GM10266 (cell line): ENCODE measurements at regions not wholly inside any gene's neighbourhood (a gene's known extent, or its start where the extent isn't known, plus 50 kb on each side); places are given as distances from the start of the nearest gene placed in this dataset.
A peak's percentile ranks its signal among the peaks of the same experiment; 100 is the strongest.

Source experiments
- DNase-seq: peaks from one replicate; pipeline ENCODE4 v3.0.0; 2012; ENCODE audit errors: extremely low spot score
- TF ChIP-seq, protein P1 (sequence below): IDR thresholded peaks from 2 replicates; pipeline ENCODE4 v1.5.1; 2012; ENCODE audit warnings: mild to moderate bottlenecking, low read depth; ENCODE audit not compliant: control insufficient read depth, insufficient read depth; ENCODE audit errors: missing control alignments

DNA sequence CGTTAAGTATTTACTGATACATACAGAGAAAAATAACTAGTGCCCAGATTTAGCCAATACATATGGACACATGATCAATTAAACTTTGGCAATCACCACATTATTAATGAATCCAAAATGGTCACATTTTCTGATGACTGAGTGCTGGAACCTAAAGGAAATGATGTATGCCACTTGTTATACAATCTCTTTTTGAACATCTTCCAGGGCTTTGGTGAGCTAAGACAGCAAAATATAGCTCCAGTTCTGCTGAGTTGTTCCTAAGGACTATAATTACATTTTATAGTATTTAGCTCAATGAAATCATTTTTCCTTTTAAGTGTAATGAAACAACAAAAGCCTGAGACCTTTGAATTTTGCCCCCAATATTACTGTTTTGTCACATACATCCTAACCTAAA, 329.1 kb upstream of the ATP2B1 start:
- DNase-seq, result no peak
- TF ChIP-seq, protein P1, sequence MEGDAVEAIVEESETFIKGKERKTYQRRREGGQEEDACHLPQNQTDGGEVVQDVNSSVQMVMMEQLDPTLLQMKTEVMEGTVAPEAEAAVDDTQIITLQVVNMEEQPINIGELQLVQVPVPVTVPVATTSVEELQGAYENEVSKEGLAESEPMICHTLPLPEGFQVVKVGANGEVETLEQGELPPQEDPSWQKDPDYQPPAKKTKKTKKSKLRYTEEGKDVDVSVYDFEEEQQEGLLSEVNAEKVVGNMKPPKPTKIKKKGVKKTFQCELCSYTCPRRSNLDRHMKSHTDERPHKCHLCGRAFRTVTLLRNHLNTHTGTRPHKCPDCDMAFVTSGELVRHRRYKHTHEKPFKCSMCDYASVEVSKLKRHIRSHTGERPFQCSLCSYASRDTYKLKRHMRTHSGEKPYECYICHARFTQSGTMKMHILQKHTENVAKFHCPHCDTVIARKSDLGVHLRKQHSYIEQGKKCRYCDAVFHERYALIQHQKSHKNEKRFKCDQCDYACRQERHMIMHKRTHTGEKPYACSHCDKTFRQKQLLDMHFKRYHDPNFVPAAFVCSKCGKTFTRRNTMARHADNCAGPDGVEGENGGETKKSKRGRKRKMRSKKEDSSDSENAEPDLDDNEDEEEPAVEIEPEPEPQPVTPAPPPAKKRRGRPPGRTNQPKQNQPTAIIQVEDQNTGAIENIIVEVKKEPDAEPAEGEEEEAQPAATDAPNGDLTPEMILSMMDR, result no peak

DNA sequence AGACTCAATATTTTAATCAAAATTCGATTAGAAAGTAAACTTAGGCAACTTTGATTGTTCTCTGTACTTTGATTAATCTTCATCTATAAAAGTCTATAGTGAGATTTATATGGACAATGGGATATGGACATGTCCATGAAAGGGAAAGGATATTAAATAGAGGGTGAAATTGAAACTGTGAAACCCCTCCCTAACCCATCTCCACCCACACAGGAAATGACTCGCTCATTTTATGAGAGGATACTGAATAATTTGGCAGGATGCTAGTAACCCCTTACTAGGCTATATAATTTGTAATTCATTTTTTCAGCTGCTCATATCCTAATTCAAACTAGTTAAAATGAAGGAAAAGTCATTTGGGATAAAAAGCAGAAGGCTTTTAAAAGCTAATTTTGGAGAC, 328.0 kb upstream of the ATP2B1 start:
- TF ChIP-seq, protein P1, result no peak
- no peak for DNase-seq

DNA sequence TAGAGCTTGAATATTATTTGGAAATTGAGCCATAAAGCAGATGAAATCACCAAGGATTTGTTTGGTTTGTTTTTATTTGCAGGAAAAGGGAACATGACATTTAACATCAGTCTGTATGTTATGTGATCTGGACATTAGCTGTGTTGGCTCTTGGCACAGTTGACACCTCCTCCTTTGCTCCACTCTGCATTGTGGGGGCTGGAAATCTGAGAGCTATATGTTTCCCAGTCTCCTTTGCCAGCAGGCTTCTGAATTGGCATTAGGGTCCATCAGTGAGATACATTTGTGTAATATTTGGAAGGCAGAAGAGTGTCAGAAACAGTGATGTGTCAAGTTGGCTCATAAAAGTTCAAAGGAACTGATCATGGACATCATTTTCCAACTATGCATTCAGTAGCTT, 322.1 kb upstream of the ATP2B1 start:
- TF ChIP-seq, protein P1, result no peak
- DNase-seq, result no peak

DNA sequence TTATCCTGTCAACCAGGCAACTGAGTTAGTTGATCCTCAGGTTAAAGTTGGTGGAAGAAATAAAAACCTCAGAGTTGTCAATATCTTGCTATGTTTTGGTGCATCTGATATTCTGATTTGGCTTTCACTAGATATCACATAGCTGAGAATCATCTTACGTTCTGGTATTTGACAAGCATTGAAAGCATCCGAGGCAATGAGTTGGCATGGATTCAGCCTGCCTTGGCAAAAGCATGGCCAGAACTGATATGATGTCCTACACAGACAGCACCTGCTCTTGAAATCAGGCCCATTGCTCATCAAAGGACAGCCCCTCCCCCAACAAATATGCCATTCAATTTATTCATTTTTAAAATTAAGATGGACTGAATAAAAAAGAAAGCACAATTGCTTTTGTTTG, 320.7 kb upstream of the ATP2B1 start:
- TF ChIP-seq, protein P1, result no peak
- no peak for DNase-seq

DNA sequence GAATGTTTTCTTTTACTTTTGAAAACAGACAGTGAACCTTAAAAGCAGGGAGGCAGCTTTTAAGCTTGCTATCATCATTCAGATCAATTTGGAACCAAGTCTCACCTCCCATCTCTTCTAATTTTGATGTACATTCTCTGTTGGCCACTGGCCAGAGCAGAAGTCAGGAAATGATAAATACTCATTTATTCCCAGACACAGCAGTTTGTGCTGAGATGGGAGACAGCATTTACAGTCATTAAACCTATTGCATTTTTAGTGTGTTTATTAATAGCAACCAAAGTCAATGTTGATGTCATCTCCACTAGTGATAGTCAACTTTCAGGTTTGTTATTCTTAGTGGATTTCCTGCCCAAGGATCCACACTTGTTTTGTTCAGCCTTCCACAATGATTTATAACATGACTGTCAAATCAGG, 320.0 kb upstream of the ATP2B1 start:
- peak; percentile 6 for DNase-seq
- TF ChIP-seq, protein P1, result no peak

DNA sequence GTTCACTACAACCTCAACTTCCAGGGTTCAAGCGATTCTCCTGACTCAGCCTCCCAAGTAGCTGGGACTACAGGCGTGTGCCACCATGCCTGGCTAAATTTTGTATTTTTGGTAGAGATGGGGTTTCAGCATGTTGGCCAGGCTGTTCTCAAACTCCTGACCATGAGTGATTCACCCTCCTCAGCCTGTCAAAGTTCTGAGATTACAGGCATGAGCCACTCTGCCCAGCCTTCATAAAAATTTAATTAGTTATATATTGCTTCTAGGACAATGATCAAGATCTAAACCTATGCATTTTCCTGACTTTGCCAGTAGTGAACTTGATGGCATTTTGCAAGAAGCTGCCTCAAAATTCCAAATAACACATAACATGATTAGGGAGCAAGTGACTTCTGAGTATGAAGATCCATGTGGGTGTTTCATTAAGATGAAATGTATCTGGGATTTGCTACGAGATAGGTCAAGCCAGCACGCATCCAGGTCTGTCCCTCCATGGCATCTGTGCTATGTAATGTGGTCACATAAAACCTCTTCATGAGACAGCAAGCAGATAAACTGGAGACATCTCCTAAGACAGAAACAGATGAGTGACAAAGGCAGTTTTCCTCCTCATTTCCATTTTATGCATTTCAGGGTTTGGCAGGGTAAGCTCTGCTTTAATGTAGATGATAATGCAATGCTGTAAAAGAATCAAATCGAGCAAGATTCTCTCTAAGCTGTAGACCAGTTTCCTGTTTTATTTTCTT, 319.4 kb upstream of the ATP2B1 start:
- TF ChIP-seq, protein P1, result no peak
- DNase-seq, result no peak

DNA sequence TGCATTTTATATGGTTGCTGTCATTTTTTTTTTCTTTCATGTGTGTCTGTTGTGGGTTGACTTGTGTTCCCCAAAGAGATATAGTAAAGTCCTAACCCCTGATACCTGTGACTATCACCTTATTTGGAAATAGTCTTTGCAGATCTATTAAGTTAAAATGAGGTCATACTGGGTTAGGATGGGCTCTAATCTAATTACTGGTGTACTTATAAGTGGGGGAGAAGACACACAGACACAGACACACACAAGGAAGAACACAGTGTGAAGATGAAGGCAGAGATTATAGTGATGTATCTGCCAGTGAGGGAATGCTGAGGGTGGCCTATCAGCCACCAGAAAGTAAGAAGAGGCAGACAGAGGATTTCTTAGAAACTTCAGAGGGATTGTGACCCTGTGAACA, 318.4 kb upstream of the ATP2B1 start:
- TF ChIP-seq, protein P1, result no peak
- DNase-seq, result no peak
